A549 (cell line): ENCODE measurements at regions not wholly inside any gene's neighbourhood (a gene's known extent, or its start where the extent isn't known, plus 50 kb on each side); places are given as distances from the start of the nearest gene placed in this dataset.

Experiments
- CTCF ChIP-seq: fragments of >200 bp; sonication (Bioruptor Twin); formaldehyde crosslinking; IDR thresholded peaks from 3 replicates; pipeline ENCODE4 v1.5.1; 2016
- RFX5 ChIP-seq: fragments of 450-650 bp; IDR thresholded peaks from 2 replicates; pipeline ENCODE4 v1.7.1; 2014; ENCODE audit warnings: antibody characterized with exemption, mild to moderate bottlenecking, moderate library complexity

GRCh38 chr2:9695941-9696340, 65.1 kb upstream of the YWHAQ start:
- TF ChIP-seq RFX5 (no peak), CTCF (no peak)
